Ectodermal cell (in vitro differentiated cells): ENCODE measurements at regions not wholly inside any gene's neighbourhood (a gene's known extent, or its start where the extent isn't known, plus 50 kb on each side); places are given as distances from the start of the nearest gene placed in this dataset.

ENCODE experiments used
- H3K27ac ChIP-seq: 2 replicates; pipeline ENCODE4 v1.7.0; 2013; ENCODE audit warnings: mild to moderate bottlenecking, low read depth, low read length; ENCODE audit not compliant: insufficient read depth, poor library complexity, severe bottlenecking
- H3K27me3 ChIP-seq: 2 replicates; pipeline ENCODE4 v1.7.0; 2013; ENCODE audit warnings: mild to moderate bottlenecking, low read length; ENCODE audit not compliant: insufficient read depth, control insufficient read depth, poor library complexity, severe bottlenecking
- H3K36me3 ChIP-seq: one replicate; pipeline ENCODE4 v1.7.0; 2013; ENCODE audit warnings: low read length; ENCODE audit not compliant: control insufficient read depth, insufficient read depth
- H3K4me1 ChIP-seq: one replicate; pipeline ENCODE4 v1.7.0; 2013; ENCODE audit warnings: low read length; ENCODE audit not compliant: control insufficient read depth, insufficient read depth
- H3K4me3 ChIP-seq: 2 replicates; pipeline ENCODE4 v1.7.0; 2013; ENCODE audit warnings: low read depth, low read length, control low read depth; ENCODE audit not compliant: insufficient read depth
- H3K9me3 ChIP-seq: 2 replicates; pipeline ENCODE4 v1.7.0; 2013; ENCODE audit warnings: mild to moderate bottlenecking, low read length, moderate library complexity; ENCODE audit not compliant: control insufficient read depth
- WGBS, 2 experiments: methylation state at CpG; one replicate each; pipeline ENCODE4 v1.1.7; 2013; ENCODE audit warnings: missing lambda C conversion rate in 2 of 2; 5-methylcytosine and 5-hydroxymethylcytosine counted together

DNA sequence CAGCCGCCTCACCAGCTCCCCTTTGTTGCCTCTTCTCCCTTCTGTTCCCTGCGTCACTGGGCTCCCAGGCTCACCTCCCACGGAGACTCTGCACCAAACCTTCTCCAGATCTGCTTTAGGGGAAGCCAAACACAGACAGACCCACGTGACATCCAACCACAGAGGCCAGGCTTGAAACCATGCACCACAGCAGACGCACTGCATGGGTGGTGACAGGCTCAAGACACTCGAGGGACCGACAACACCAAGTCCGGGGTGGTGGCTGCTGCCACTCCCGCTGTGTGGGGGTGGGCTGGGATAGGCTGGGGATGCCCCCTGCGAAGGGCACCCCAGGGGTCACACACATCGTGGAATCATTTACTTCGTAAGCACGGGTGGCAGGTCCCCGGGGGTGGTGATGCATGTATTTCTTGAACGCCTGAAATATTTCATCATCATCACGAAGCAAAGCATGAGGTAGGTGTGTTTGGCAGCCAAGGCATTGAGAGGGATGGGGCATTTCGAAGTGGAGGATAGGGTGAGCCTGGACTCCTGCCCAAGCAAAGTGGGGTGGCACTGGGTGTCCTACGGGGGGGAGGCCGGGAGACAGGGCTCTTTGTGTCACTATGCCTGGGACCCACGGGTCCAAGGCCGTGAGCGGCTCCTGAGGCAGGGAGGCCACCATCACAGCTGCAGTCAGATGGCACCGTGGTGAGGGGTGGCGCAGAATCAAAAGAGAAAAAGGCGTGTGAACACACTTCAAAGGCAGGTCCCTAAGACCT, 66.8 kb upstream of the RFLNA start:
- H3K27ac ChIP-seq = no peak overlapping the region
- no peaks in the 10 kb centered on the region for H3K9me3 ChIP-seq
- WGBS, 2 experiments = 94 to 95% methylated on average over 25 of the region's 25 CpGs

DNA sequence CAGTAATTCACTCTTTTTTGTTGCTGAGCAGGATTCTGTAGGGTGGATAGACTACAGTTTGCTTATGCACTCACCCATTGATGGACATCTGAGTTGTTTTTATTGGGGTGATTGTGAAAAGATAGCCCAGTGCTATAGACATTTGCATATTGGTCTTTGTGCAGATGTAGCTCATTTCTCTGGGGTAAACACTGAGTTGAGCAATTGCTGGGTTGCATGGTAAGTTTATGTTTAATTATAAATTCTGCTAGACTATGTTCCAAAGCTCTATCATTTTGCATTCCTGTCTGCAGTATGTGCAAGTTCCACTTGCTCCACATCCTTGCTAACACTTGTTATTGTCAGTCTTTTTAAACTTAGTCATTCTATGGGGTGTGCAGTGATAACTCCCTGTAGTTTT, 65.4 kb upstream of the RFLNA start:
- Histone ChIP-seq H3K27ac (no peak overlapping the region), H3K4me3 (no peak overlapping the region), H3K27me3 (no peaks in the 10 kb centered on the region), H3K36me3 (no peaks in the 10 kb centered on the region), H3K4me1 (peaks cover 11% of the 10 kb centered on the region), H3K9me3 (no peaks in the 10 kb centered on the region)

More for the DNA sequence above, 66.8 kb upstream of the RFLNA start:
- Histone ChIP-seq H3K4me1 (peaks cover 7% of the 10 kb centered on the region), H3K36me3 (no peaks in the 10 kb centered on the region), H3K4me3 (no peak overlapping the region), H3K27me3 (no peaks in the 10 kb centered on the region)

DNA sequence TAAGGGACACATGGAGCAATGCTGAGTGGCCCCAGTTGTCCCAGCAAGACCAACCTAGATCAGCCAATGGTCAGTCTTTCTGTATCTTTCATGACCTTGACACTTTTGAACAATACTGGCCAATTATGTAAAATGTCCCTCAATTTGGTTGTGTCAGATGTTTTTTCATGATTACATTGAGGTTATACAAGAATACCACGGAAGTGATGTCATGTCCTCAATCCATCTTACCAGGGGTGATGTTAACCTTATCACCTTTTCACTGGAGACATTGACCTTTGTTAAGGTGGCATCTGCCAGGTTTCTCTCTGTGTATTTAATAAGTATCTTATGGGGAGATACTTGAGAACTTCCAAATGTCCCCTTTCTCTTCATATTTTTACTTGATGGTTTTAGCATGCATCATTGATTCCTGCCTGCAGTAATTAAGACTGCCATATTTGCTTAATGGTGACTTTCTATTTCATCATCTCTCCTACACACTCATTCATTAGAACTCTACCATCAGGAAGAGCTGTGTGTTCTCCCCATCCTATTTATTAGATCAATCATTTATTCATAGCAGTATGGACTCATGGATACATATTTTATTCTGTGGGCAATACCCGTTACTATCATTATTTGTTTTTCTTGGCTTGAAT, 64.7 kb upstream of the RFLNA start:
- no peak overlapping the region for H3K4me3 ChIP-seq
- no peak overlapping the region for H3K27ac ChIP-seq
- peaks cover 11% of the 10 kb centered on the region for H3K4me1 ChIP-seq
- H3K9me3 ChIP-seq = no peaks in the 10 kb centered on the region
- H3K27me3 ChIP-seq = no peaks in the 10 kb centered on the region
- H3K36me3 ChIP-seq = no peaks in the 10 kb centered on the region
- 95 to 98% methylated on average over 2 of the region's 2 CpGs for WGBS, 2 experiments

DNA sequence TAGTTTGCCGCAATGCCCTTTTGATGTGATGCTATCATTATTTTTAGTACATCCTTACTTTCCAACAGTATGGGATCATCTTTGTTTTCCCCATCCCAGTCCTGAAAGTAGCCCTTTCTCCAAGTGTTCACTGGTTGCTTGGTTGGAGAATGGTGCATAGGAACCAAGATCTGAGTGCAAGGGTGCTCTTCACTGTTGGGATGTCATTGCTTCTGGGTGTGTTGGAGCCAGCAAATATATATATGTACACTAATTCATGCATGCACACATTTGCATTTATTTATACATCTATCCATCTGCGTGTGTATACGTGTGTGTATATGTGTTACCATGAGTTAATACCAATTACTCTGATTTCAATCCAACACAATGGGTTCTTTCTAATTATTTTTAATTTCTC, 64.1 kb upstream of the RFLNA start:
- no peaks in the 10 kb centered on the region for H3K36me3 ChIP-seq
- no peak overlapping the region for H3K27ac ChIP-seq

DNA sequence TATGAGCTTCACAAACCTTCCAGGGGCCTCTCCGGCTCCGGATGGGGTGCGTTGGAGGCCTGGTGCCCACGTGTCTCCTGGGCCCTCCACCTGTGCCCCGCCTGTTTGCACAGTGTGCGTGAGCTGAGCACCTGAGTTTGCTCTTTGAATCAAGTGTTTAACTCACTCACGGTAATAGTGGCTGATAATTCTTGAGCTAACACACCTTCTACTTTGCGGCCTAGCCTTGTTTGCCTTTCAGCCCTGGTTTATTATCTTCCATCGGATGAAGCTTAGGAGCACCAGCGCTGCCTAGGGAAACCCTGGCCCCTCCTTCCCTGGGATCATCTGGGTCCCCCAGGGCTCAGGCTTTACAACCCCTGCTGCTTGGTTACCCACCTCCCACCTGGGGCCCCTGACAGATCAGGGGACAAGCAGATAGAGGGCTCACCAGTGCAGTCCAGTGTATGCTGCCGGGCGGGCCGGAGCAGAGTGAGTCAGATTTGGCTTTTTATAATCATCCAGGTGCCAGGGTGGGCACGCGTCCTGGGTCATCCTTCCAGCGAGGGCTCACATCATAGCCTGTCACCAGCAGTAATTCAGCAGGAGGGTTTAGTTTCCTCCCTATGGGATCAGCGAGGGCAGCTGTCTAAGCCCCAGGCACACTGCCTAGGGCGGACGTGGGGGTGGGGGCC, 62.8 kb upstream of the RFLNA start:
- Histone ChIP-seq H3K27me3 (no peaks in the 10 kb centered on the region), H3K9me3 (no peaks in the 10 kb centered on the region), H3K4me3 (no peak overlapping the region), H3K36me3 (no peaks in the 10 kb centered on the region), H3K27ac (no peak overlapping the region), H3K4me1 (peaks cover 11% of the 10 kb centered on the region)
- WGBS, 2 experiments = 89 to 92% methylated on average over 19 of the region's 19 CpGs

More for the DNA sequence above, 64.1 kb upstream of the RFLNA start:
- Histone ChIP-seq H3K4me3 (no peak overlapping the region), H3K27me3 (no peaks in the 10 kb centered on the region), H3K9me3 (no peaks in the 10 kb centered on the region), H3K4me1 (peaks cover 11% of the 10 kb centered on the region)
- WGBS, 2 experiments = 84 to 88% methylated on average over 2 to 3 of the region's 3 CpGs

DNA sequence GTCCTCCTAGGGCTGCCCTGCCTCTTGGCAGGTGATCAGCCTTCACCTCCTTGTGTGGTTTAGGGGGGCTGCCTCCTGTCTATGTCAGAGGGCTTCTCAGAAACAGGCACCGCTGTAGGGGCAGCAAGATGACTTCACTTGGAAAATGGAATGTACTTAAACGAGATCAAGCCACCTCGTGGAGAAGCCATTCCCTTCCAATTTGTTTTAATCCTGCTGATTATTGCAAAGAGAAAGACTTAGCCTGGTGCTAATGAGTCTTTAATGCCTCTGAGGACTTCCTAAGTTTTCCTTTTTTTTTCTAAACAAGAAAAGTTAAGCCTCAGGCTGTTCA, 62.3 kb upstream of the RFLNA start:
- H3K27ac ChIP-seq = no peak overlapping the region
- no peaks in the 10 kb centered on the region for H3K36me3 ChIP-seq
- no peaks in the 10 kb centered on the region for H3K9me3 ChIP-seq
- no peaks in the 10 kb centered on the region for H3K27me3 ChIP-seq
- WGBS, 2 experiments = 62 to 69% methylated on average over 3 of the region's 3 CpGs
- no peak overlapping the region for H3K4me3 ChIP-seq
- peaks cover 11% of the 10 kb centered on the region for H3K4me1 ChIP-seq

DNA sequence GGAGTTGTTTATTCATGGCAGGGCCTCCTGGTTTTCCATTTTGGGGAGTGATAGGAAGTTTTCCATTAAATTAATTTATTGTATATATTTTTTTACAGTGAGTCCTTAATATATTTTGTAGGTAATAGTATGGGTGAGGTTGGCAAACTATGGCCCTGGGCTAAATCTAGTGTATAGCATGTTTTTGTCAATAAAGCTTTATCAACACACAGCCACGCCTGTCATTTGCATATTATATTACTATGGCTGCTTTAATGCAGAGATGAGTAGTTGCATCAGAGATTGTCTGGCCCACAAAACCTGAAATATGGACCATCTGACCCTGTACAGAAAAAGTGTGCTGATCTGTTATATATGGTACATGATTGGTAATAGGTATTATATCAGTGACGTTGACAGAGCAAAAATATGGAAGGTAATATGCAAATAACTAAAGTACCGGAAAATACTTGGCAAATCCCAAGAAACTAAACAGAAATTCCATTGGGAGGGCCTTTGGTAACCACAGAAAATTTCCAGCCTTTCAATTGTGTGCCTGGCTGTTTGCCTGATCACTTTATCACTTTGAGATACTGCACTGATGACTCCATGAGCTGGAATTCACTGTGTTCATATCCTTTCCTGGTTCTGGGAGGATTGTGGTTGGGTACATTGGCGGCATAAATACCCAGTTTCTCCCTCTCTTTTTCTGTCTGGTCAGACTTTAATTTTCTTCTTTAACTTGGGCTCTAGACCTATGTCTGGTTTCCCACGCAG, 61.7 kb upstream of the RFLNA start:
- Histone ChIP-seq H3K4me3 (no peak overlapping the region), H3K9me3 (no peaks in the 10 kb centered on the region), H3K4me1 (peaks cover 11% of the 10 kb centered on the region), H3K36me3 (no peaks in the 10 kb centered on the region), H3K27me3 (no peaks in the 10 kb centered on the region), H3K27ac (no peak overlapping the region)
- WGBS, 2 experiments = 92 to 96% methylated on average over 5 of the region's 5 CpGs

DNA sequence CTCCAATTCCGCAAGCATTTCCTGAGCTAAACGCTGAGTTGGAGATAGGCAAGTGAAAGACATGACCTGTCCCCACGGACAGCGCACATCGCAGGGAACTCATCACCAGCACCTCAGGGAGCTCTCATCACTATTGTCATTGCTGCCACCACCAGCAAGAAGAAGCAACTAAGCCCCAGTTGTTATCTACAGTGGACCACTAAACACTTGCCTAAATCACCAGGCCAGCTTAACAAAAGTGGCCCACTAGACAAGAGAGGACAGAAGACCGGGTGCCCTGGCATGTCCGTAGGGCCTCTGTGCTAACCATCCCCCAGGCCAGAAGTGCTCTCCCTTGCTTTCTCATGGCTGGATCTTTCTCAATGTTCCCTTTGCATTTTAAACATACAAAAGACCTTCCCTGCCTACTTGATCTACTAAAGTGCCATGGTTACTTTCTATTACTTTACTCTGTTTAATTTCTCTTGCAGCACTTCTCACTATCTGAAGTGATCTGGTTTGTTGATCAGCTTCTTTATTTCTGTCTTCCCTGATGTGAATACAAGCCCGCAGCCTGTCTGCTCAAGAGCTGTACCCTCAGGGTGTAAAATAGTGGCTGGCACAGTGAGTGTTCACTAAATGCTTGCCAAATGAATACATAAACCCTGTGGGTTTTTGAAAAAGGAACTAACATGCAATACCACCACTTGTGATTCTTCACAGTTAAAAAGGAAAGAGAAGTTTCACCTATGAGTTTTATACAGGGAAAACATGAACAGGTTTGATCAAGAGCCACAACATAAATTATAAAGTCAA, 60.9 kb upstream of the RFLNA start:
- 91 to 94% methylated on average over 8 of the region's 8 CpGs for WGBS, 2 experiments
- no peaks in the 10 kb centered on the region for H3K27me3 ChIP-seq
- peaks cover 11% of the 10 kb centered on the region for H3K4me1 ChIP-seq
- H3K27ac ChIP-seq = no peak overlapping the region
- no peaks in the 10 kb centered on the region for H3K36me3 ChIP-seq
- H3K4me3 ChIP-seq = no peak overlapping the region
- H3K9me3 ChIP-seq = no peaks in the 10 kb centered on the region

DNA sequence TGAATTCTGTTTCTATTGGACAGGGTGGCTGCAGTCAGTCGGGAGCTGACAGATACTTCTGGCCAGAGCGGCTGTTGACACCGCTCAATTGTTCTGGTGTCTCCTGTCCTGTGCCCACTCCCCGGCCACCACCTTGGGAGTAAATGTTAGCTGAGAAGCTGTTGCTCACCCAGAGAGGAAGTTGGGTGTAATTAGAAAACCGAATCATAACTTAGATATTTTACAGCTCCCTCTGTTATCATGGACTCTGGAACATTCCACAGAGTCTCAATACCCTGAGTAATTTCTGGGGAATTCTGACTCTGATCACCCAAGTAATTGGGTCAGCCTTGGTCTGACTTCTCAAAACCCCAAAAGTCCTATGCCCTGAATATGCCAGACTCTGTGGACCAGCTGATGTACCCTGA, 58.3 kb upstream of the RFLNA start:
- Histone ChIP-seq H3K27me3 (no peaks in the 10 kb centered on the region), H3K36me3 (no peaks in the 10 kb centered on the region), H3K4me3 (no peak overlapping the region), H3K4me1 (peaks cover 11% of the 10 kb centered on the region), H3K9me3 (no peaks in the 10 kb centered on the region), H3K27ac (no peak overlapping the region)
- 96 to 99% methylated on average over 5 of the region's 5 CpGs for WGBS, 2 experiments
